RKO (cell line): ENCODE measurements at regions not wholly inside any gene's neighbourhood (a gene's known extent, or its start where the extent isn't known, plus 50 kb on each side); places are given as distances from the start of the nearest gene placed in this dataset.
"Not testable (repeated sequence)": the region's sequence is repeated elsewhere in the genome, so short reads cannot be mapped to it uniquely, and the experiment has no call there.

Source experiments
- DNase-seq: peaks from one replicate; pipeline ENCODE4 v3.0.0-alpha.2; 2016; ENCODE audit warnings: low spot score

- no peak for DNase-seq
Observed at GRCh38 chr4:38469410-38469809, 194.6 kb upstream of the KLF3 start.

GRCh38 chr4:38470735-38471262 lies 193.2 kb upstream of the KLF3 start:
- DNase-seq, result peak; percentile 24

DNA sequence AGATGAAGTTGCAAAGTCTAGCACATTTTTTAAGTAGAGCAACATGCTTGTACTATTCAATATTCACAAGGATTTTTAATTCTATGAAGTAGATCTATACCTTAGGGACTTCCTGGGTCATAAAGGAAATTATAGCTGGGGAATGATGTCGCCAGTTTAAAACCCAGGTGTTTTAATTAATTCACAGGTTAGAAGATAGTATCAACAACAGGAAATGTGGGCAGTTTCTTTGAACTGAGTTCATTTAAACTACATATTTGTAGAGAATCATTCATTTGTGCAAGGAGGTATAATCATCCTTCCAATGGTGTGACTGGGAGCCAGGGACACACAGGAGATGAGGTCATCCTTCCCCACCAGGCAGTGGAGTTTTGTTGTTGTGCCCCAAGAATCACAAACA lies 181.3 kb upstream of the KLF3 start:
- DNase-seq, result no peak

- DNase-seq, result not testable (repeated sequence)
Observed at GRCh38 chr4:38483628-38484027, 180.4 kb upstream of the KLF3 start.

GRCh38 chr4:38489011-38489861 lies 174.8 kb upstream of the KLF3 start:
- no peak for DNase-seq

GRCh38 chr4:38489924-38490639 lies 173.9 kb upstream of the KLF3 start:
- DNase-seq, result no peak

DNA sequence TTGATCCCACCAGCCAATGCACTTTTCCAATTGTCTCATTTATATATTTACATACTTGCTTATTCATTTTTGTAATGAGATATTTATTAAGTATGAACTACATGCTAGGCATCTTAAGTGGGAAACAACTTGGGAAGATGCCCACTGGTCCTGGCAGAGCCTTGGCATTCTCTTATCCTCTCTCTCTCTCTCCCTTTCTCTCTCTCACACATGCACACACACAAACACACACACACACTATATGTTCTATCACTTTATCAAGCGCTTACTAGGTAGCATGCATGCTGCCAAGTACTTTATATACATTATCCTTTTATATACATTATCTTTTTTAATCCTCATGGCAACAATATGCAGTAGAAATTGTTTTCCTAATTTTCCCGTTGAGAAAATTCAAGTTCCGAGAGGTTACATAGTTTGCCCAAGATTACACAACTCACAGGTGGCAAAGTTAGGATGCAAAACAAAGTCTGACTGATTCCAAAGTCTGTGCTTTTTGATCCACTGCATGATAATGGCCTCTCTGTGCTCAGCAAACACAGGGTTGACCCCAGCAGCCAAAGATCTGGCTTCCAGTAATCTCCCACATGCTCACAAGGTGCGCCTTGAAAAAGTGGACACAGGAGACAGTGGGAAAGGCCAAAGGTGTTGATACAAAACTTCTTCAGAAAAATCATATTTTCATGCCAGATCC lies 173.1 kb upstream of the KLF3 start:
- DNase-seq, result no peak

DNA sequence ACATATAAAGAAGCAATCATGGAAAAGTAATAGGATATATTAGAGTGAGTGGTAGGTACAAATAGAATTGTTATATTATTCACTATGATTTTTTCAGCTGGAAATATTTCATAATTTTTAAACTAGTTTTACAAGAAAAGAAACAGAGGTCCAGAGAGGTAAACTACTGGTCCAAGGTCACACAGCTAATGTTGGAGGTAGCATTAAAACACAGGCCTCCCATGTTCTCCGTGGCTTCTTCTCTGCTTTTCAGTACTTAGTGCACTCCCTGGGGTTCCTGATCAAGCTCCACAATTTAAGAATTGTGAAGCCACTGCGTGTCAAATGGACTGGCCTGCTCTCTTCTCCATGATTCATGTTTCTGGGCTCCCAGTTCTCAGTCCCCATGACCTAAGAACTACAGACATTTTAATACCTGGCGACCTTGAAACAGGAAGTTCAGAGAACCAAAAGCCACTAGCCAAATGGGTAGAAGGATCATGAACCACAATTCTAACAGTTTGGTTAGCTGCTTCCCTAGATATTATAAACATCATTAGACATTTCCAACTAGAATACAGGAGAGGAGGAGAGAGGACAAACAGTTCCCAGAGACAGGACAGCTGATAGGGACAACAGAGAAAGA lies 172.0 kb upstream of the KLF3 start:
- DNase-seq, result no peak

- DNase-seq, result no peak
Observed at GRCh38 chr4:38493066-38493465, 170.9 kb upstream of the KLF3 start.

DNA sequence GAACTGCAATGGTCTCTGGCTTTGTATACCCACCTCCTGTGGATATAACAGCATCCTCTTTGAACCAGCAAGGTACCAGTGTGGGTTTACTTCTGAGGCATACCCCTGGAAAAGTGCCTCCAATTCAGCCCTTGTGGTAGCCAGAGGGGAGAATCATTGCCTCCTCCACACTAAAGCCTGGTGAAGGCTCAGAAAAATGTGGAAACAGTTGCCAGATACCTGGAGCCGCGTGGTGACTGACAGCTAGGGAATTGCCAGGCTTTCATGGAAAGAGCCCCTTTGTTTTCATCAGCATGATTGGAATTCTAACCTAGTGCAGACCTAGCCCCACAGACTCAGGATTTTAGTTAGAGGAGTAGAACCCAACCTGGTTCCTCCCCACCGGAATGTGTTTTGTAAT lies 168.6 kb upstream of the KLF3 start:
- no peak for DNase-seq

DNA sequence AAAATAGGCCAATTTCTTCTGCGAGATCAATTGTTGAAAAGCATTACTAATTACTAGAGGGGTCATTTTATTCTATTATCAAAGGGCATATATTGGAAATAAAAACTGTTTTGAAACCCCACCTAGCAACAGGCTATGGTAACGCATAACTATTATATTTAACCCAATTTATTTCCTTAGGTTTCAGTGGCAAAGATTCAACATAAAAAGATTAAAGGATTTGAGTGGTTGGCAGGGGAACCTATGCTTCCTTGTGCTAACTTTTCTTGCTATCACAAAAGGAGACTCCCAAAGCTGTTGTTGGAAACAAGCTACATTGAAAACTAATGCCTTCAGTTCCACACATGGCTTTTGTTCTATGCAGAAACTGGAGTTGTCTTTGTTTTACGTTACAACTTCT lies 166.9 kb upstream of the KLF3 start:
- DNase-seq, result no peak

DNA sequence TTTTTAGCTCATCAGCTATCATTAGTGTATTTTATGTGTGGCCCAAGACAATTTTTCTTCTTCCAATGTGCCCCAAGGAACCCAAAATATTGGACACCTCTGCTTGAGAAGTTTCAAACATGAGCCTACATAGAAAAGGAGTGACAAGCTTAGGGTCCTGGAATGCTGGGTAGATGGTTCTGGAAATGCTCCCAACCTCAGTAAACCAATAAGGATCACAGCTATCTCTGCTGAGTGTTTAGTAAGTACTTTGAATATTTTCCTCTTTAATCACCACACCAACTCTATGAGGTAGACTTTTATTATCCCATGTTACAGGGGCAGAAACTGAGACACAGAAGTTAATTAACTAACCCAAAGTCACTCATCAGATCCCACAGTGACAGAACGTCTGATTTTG lies 164.9 kb upstream of the KLF3 start:
- no peak for DNase-seq

GRCh38 chr4:38500433-38500832 lies 163.6 kb upstream of the KLF3 start:
- no peak for DNase-seq

DNA sequence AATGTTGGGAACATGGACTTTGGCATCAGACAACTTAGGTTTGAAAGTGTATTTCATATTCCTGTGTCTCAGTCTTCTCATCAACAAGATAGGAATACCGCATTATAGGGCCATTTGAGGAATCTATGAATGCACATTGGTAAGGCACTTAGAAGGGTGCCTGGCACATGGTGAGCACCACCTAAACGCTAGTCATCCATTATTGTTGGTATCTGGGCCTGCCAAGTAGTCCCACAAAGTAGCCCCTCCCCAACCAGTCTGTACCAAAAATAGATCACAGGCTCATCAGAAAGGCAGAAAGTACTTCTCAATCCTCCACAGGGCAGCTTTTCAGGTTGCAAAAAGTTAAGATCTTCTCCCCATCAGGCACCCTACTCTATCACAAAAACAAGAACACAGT lies 162.3 kb upstream of the KLF3 start:
- DNase-seq, result no peak

DNA sequence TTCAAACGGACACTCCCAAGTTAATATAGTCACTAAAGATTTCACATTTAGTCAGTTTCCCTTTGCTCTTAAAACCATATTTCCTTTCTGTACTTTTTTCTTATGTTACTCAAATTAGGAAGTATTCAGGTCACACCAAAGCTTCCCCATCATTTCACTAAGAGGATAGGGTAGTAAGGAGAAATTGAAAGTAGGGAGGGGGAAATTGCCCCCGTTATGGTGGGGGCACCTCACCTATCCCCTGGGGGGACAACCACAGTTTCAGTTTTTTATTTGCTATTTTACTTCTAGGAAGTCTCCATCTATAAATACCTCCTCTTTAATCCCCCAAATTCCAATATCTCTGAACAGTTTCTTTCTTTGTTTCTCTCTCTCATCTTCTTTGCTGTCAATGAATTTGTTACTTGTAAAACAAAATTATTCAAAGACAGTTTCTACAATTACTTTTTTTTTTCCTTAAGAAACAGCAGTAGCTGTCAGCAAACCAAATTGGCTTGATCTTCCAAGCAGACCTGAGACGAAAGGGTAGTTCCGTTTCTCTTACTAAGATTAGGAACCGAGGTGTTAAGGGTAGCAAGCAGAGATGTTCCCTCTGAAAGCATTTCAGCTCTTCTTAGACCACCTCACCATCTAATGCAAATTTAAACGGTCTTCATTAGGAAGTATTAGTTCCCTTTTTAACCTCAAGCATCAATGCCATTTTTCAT lies 160.2 kb upstream of the KLF3 start:
- no peak for DNase-seq

DNA sequence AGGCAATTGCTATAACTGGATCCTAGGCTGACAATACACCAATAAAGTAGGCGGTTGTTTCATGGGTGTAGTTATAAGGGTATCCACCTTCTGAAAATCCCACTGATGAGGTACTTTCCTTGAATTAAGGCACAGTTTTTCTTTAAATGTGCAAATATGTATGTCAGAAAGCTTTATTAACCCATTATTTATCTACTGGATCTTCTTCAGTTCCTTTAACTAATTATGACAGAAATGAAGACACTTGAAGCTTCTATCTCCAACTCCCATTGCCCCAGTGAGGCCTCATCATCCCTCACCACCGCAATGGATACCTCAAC lies 159.6 kb upstream of the KLF3 start:
- DNase-seq, result no peak

DNA sequence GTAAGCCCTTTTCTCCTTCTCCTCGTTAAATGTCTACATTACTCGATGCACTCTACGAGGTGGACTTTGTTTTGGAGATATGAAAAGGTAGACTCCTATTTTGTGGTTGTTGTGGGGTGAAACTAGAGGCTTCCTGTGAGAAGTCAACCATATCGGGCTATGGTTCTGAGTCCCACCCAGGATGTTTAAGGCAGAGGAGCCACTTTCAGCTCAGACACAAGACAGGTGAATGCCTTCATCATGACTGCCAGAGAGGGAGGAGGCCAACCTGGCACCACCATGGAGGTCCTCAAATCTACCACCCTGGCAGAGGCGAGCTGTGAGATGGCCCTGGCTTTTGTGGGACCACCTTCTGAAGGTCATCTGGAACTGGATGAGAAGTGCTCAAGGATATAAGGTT lies 154.4 kb upstream of the KLF3 start:
- no peak for DNase-seq

- no peak for DNase-seq
Observed at GRCh38 chr4:38510201-38510600, 153.8 kb upstream of the KLF3 start.

DNA sequence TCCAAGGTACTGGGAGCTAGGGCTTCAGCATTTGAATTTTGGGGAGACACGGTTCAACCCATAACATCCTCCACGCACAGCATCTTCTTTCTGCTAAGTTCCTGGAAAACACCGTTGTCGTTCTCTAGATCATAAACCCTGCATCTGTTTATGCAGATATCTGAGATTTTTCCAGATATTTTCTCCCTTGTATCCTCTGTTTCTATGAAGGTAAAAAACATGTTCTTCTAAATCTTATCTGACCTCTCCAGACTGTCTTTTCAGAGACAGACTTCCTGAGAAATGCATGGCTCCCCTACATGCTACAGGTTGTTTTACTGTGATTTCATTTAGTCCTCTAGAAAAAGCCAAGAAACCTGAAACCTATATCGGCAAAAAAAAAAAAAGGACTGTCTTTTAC lies 152.3 kb upstream of the KLF3 start:
- DNase-seq, result no peak

DNA sequence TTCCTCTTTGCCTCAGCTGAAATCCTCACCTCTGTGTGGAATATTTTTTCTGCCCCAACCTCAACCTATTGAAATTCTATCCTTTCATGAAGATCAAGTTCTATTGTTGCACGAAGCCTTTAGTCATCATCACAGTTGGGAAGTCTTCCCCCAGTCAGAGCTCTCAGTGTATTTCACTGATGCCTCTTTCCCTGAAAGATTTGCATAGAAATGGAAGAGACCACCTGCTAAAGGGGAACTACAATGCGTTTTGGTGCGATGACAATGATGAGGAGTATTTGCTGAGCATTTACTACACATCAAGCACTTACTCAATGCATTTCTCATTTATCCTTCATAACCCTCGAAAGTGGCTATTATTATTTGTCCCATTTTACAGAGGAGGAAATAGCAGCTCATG lies 151.2 kb upstream of the KLF3 start:
- no peak for DNase-seq

DNA sequence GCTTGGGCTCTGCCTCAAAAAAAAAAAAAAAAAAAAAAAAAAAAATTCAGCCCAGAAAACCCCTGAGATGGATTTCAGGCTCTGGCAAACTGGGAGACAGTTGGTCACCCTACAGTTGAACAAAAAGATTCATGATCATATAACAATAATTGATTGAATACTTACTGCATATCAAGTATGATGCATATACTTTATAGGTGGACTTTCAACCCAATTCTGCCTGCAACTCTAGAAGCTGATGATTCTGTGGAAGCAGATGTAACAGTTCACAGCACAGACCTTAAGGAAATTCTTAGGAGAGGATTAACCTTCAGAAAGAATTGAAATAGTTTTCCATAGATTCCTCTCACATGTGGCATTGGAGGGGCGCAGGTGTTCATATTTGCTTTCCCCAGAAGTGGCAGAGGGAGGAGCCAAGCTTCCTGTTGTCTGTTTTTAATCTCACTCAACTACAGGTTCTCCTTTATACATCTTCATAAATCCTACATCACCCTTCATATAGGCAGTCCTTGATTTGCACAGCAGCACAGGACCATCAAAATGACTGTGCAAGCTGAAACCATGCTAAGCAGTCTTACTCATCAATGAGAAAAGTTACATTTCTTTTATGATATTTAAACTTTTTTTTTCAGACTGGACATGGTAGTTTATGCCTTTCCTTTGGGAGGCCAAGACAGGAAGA lies 149.4 kb upstream of the KLF3 start:
- DNase-seq, result no peak
